GM19238 (cell line): ENCODE measurements at regions not wholly inside any gene's neighbourhood (a gene's known extent, or its start where the extent isn't known, plus 50 kb on each side); places are given as distances from the start of the nearest gene placed in this dataset.

Experiments
- DNase-seq: peaks from one replicate; pipeline ENCODE4 v3.0.0; 2011; ENCODE audit warnings: low spot score; ENCODE audit not compliant: insufficient read length

DNA sequence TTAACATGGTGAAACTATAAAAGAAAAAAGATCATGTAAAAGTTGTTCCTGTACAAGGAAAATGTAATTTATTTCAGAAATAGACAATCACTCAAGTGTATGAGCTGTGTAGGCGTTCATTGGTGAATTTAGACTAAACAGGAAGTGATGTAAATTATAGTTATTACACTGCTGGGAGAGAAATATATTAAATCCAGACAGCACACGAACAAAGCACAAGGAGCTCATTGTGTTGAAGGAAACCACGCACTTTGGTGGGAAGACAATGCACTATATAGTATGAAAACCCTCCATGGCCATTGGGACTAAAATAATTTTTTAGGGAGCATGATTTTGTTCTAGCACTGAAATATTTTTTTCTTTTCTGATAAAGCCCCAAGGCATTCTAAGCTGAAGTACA lies 450.5 kb downstream of the KLF12 start:
- no peak for DNase-seq

DNA sequence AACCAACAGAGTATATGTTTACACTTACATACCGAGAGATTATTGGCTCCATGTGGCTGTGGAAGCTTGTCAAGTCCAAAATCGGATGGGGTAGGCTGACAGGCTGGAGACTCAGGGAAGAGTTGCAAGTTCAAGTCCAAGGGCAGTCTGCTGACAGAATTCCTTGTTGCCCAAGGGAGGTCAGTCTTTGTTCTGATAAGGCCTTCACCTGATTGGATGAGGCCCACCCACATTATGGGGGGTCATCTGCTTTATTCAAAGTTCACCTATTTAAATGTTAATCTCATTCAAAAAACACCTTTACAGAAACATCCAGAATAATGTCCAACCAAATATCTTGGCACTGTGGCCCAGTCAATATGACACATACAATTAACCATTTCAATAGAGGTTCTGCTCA lies 452.4 kb downstream of the KLF12 start:
- DNase-seq: no peak

DNA sequence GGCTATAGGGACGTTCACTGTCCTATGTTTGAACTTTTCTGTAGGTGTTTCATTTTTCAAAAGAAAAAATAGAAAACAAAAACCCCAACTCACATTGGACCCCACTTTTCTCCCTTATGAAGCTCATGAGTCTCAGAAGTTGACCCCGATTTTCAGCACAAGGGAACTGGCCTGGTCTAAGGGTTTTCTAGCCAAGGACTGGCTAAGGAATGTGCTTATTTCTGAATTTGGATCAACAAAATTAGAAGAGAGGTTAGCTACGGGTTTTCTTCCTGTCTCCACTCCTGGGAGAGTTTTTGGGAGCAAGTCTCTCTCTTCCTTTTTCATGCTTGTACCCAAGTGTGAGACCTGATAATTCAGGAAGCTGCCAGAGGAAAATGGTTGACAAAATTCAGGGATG lies 453.2 kb downstream of the KLF12 start:
- no peak for DNase-seq

DNA sequence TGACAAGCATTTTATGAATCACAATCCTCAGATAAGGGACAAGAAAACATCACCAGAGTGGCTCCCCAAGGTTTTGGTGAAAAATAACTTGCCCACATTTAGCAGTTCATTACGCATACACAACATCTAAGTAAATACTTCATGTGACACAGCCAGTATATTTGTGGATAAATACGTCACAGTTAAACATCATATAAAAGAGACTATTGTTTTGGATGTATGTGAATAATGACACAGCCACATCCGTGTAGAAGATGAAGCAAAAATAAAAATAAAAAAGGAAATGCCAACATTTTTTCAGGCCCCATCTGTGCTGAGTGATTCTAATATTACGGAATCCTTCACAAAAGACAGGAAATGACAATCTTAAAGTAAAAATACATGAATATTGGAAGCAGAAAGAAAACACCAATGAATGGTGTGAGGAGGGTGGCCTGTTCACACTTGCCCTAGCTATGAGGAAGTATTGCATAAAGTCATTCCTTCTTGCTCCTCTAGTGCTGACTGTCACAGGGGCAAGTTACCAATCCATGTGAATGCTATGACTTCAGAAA lies 457.1 kb downstream of the KLF12 start:
- DNase-seq: no peak

DNA sequence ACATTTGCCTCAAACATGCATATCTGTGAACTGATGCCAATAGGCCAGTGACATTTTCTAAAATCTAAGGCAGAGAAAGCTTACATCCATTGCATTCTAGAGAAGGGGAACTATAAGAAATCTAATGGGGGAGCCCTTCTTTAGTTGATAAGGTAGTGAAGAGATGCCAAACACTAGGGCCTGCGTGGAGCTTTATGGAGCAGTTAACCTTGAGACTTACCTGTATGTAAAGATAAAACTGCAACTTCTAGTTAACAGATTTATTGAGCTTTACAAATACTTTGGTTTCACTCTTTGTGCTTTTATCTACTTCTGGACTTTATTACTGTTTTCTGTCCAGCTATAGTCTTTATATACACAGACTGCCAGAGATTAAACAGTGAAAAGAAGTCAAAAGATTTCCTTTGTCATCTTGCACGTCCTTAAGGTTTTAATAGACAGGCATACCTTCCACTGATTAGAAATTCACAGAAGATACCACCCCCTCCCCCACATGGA lies 457.6 kb downstream of the KLF12 start:
- no peak for DNase-seq

DNA sequence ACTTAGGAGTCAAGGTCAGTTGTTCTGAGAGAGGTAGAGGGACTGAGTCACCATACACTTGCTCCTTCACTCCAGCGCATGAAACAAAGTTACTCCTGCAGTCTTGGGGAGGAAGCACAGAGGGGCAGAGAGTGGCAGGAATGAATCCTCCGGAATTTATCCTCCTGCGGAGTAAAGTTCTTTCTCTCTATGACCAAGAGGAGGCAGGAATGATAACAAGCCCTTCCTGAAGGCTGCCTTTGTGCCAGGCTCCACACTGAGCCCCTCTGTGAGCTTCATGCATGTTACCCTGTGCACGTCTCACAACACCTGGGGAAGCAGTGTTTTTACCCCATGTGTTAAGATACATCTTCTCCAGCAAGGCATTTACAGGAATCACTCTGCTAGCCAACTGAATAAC lies 458.4 kb downstream of the KLF12 start:
- DNase-seq: no peak

DNA sequence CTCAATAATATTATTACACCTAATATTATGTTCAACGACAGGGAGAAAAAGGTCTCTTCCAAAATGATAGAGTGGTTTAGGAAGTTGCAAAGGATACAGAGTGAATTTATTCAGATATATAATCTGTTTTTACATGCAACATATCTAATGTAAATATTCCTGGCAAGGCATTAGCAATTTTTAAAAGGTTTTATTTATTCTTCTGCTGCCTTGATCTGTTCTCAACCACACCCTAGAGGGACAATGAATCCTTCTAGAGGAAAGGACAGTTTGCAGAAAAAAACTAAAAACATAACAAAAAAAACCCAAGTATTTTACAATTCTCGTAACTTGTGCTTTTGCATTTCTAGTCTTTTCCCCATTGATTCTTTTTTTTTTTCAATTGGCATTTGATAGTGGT lies 459.6 kb downstream of the KLF12 start:
- DNase-seq: no peak

DNA sequence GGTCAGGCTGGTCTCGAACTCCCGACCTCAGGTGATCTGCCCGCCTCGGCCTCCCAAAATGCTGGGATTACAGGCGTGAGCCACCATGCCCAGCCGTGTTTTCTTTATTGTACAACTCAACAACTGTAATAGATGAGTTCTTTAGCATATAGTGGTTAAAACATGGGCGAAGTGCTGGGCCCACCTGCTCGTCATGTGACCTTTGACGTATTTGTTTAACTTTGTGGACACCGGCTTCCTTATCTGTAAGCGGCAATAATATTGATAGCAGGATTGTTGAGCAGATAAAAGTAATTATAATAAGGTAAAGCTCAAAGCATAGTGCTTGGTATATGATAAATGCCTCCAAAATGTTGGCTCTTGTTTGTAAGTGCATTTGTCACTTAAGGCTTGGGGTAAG lies 460.3 kb downstream of the KLF12 start:
- no peak for DNase-seq

DNA sequence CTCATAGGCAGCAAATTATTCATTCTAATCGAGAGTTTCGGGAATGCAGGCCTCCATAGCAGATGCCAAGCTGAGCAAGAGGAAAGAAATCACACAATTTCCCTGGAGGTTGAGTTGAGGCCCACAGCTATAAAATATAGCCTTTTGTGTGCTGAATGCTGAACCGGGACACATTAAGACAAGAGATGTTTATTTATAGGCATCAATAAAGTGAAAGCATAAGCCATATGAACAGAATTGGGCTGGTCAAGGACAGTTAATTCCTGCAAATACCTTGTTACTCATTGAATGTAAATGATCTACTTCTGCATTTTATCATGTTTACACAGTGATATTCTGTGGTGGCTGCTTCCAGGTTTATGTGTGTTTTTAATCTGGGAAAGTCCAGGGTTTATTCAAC lies 461.7 kb downstream of the KLF12 start:
- DNase-seq: no peak

DNA sequence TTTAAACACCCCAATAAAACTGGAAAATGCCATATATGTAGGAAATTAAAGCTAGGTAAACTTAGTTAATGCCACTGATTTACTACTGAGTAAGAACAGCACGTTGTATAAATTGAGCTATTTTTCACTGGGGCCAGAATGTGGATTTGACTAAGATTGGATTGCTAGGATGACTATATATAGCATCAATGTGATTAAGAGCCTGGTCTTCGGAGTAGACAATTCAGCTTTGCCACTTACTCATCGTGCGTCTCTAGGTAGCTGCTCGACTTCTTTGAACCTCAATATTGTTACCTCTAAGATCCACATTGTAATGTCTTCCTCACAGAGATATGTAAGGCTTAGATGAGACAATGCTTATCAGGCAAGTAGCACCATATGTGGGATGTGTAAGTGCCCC lies 462.5 kb downstream of the KLF12 start:
- DNase-seq: no peak

DNA sequence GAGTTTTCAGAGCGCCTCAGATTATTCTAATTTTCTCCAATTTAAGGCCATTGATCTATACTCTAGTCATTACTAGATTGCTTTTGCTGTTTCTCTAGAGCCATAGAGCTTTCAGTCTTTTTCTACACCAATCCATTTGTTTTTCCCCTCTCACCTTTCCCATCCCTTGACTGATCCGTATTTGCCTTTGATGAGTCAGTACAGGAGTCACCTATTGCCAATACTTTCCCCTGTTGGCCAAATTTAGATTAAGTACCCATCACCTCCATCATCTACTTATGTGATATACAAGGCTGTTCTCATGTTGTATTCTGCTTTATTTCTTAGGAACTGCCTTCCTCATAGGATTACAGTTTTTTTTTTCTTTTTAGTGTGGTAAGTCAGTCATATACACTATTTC lies 463.2 kb downstream of the KLF12 start:
- DNase-seq: no peak

DNA sequence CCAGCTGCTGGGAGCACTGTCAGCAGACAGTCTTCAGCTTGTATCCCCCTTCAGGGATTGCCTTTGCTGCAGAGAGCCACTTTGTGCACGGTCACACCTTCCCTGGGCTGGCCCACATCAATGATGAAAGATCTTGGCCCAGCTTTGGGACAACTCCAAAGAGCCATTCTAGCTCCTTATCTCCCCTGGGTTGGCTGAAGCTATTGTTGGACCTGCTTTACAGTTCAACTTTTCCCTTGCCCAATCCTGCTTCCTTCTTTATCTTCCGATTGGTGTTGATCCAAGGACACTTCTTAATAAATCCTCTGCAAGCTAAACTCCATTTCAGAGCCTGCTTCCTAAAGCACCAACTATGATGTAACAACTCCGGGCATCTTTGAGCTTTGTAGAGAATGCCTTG lies 466.4 kb downstream of the KLF12 start:
- no peak for DNase-seq

DNA sequence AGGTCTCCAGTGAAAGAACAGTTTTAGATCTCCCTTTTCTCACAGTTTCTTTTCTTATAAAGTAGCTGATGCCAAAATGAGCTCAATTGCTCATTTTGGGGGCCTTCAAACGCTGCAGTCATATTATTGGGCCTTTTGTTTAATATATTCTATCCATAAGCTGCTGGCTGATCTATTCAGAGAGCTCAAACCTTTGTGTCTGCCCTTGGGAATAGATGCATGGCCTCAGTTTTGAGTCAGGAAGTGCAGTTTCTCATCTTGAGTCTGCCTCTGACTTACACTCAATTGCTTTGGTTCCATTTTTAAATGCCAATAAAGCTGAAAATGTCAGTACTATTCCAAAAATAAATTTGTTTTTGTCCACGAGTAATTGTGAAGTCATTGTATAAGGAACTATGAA lies 468.9 kb downstream of the KLF12 start:
- no peak for DNase-seq

DNA sequence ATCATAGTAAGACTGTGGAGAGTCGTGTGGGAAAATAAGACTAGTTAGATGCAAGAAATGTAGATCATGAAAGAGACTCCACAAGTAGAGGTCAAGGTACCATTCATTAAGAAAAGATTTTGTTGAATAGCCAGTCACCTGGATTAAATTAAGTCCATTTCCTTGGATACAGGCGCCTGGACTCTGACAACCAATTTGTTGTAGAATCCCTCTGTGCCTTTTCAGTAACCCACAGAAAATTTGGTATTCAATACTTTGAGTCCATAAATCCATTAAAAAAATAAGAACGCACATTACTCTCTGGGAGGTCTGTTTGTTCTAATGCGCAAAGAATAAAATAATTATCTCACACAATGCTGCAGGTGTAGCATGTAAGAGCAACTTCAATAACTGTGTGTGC lies 469.4 kb downstream of the KLF12 start:
- DNase-seq: no peak

DNA sequence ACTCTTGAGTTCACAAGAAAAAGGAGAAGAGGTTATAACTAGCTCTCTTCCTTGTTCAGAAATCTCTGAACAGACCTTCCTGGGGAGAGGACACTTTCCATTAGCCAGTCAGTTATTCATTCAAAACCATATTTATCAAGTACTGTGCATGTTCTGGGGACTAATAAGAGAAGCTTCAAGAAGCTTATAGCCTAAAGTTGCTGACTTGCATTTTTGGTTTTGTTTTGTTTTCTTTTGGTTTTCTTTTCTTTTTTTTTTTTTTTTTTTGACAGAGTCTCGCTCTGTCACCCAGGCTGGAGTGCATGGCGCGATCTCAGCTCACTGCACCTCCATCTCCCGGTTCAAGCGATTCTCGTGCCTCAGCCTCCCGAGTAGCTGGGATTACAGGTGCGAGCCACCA lies 471.4 kb downstream of the KLF12 start:
- DNase-seq: no peak

DNA sequence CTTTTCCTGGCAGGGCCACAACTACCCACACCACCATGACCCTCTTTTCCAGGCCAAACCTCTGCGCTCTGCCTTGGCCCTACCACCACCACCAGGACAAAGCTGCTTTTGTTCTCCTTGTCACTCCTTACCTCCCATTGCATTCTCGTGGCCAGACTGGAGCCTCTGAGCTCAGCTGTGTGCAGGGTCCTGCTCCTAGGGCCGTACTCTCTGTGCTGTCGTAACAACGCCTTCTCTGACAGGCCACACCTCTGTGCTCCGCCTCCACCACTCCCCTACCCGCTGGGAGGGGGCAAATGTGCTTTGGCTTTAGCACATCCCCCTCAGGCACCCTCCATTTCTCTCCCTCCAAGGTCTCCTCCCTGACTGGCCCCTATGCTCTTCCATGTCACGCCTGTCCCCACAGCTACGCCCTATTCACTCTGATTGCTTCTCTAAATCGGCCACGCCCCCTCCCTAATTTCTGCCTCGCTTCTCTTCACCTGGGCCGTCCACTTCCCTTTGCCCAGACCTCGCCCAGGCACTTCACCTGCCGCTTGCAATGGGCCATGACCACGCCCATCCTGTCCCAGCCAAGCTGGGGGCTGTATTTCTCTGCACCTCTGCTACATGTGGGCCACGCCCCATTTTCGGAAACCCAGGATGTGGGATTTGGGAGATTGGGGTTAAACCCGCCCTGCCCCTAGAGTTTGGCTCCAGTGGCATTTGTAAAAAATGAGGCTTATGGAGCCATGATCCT lies 472.3 kb downstream of the KLF12 start:
- DNase-seq: no peak

DNA sequence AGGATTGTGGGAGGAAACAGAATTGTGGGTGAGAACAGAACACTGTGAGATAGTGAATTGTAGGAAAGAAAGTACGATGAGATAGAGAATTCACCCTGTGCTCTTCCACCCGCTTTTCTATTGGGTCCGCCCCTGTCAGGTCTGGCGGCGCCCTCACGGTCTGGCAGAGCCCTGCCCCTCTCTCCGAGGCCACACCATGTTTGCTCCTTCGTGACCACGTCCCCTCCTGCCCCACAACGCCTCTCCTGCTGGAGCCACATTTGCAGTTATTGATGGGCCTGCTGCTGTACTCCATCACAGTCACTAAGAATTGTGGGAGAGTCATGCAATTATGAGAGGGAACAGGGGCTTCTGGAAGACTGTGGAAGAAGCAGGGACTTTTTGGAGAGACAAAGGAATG lies 473.1 kb downstream of the KLF12 start:
- no peak for DNase-seq

DNA sequence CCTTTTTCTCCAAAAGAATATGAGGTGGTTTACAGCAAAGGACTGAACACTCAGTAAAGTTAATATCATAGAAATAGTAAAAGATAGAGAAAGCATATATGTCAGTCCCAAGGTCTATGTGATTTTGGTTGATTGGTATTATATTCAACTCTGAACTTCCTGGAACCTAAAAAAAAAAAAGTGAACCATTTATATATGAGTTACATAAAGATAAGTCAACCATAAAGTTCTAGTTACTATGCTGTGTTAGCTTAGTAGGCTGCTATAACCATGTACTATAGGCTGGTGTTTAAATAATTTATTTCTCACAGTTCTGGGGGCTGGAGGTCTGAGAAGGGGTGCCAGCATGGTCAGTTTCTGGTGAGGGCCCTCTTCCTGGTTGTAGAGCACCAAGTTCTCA lies 475.6 kb downstream of the KLF12 start:
- DNase-seq: no peak

DNA sequence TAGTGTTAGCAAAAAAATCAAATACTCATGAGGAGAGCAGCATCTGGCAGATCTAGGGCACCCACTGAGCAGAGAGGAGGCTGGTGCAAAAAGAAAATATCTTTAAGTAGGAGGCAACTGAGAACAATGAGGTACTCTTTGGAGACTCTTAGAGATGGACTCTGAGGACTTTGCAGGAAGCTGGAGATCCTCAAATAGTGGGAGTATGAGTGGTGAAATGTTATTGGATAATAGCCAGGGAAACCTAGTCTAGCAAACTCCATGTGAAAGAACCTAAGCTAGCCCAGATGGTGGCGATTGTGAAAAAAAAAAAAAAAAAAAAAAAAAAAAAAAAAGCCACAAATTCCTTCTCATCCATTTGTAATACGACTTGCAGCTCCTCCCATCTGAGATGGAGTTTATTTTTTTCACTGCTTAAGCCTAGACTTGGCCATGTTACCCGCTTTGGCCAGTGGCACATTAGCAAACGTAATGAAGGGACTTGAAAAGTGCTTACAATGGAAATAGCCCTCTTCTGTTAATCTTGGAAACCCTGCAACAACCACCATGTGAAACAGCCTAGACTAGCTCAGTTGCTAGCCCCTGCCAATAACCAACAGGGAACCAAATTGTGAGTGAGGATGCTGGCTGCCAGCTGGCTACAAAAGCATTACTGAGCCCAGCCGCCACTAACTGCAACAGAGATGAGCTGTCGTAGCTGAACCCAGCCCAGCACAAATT lies 476.2 kb downstream of the KLF12 start:
- no peak for DNase-seq

DNA sequence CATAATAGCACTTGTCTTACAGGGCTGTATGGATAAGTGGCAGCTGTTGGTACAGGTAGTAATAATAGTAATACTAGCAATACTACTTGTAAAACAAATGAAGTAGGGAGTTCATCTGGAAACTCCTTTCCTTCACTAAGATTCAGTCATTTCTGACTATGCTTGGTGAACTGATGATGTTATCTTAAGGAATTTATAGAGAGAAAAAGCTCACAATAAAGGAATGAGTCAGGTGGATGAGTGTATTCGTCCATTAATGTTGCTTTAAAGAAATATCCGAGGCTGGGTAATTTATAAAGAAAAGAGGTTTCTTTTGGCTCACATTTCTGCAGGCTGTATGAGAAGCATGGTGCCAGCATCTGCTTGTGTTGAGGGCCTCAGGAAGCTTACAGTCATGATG lies 477.3 kb downstream of the KLF12 start:
- DNase-seq: no peak

DNA sequence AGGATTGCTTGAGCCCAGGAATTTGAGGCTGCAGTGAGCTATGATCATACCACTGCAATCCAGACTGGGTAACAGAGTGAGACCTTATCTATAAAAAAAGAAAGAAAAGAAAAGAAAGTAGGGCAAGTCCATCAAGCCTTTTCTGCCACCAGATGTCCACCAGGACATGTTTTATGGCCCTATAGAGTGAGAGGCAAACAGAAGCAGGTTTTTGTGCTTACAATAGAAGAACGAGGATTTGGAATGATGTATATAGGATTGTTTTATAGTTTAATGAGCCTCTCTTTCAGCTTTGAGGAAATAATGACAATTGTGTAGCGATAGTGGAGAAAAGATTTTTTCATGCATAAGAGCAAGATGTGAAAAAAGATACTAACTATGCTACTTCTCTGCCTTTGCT lies 480.5 kb downstream of the KLF12 start:
- DNase-seq: no peak

DNA sequence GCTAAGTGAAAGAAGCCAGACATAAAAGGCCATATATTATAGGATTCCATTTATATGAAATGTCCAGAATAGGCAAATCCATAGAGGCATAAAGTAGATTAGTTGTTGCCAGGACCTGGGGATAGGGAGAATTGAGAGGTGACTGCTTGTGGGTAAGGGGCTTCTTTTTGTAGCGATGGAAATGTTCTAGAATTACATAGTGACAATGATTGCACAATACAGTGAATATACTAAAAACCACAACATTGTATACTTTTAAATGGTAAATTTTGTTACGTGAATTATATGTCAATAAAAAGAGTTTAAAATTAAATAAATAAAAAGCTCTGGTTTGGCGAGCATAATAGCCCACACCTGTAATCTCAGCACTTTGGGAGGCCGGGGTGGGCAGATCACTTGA lies 486.8 kb downstream of the KLF12 start:
- DNase-seq: no peak
